Spleen (tissue), 11 donors: ENCODE measurements at regions not wholly inside any gene's neighbourhood (a gene's known extent, or its start where the extent isn't known, plus 50 kb on each side); places are given as distances from the start of the nearest gene placed in this dataset.
"Not testable (repeated sequence)": the region's sequence is repeated elsewhere in the genome, so short reads cannot be mapped to it uniquely, and the experiment has no call there.

Source experiments
- DNase-seq: peaks from one replicate; pipeline ENCODE4 v3.0.0-alpha.2; 2020
- H3K27ac ChIP-seq, 8 donors: fragments of 200-600 bp; sonication (generic) in 7 of 8; 1 replicate in 4 of 8; 2 replicates in 4 of 8; pipeline versions ENCODE4 v1.5.0 to v1.8.0; 2016 to 2021; ENCODE audit warnings: inconsistent platforms in 4 of 8, mild to moderate bottlenecking in 4 of 8, moderate library complexity in 1 of 8
- H3K27me3 ChIP-seq, 7 donors: fragments of 200-600 bp; sonication (generic) in 6 of 7; replicated peaks in 1 of 7; 1 replicate in 4 of 7; 2 replicates in 3 of 7; pipeline versions ENCODE4 v1.5.0 to v1.8.0; 2016 to 2021; ENCODE audit warnings: inconsistent platforms in 3 of 7, mild to moderate bottlenecking in 1 of 7
- H3K36me3 ChIP-seq, 6 donors: fragments of 200-600 bp; sonication (generic) in 5 of 6; 1 replicate in 4 of 6; 2 replicates in 2 of 6; pipeline versions ENCODE4 v1.5.0 to v1.8.0; 2016 to 2021; ENCODE audit warnings: inconsistent platforms in 2 of 6
- H3K4me1 ChIP-seq, 6 donors: fragments of 200-600 bp; sonication (generic) in 5 of 6; 1 replicate in 3 of 6; 2 replicates in 3 of 6; pipeline versions ENCODE4 v1.5.0 to v1.8.0; 2016 to 2021; ENCODE audit warnings: inconsistent platforms in 3 of 6
- H3K4me3 ChIP-seq, 8 donors: fragments of 200-600 bp; sonication (generic) in 7 of 8; 1 replicate in 4 of 8; 2 replicates in 4 of 8; pipeline versions ENCODE4 v1.5.0 to v1.8.0; 2016 to 2021; ENCODE audit warnings: inconsistent platforms in 4 of 8, mild to moderate bottlenecking in 4 of 8, moderate library complexity in 2 of 8
- H3K9me3 ChIP-seq, 8 donors: fragments of 200-600 bp; sonication (generic) in 7 of 8; 1 replicate in 4 of 8; 2 replicates in 4 of 8; pipeline versions ENCODE4 v1.5.0 to v1.8.0; 2016 to 2021; ENCODE audit warnings: inconsistent platforms in 4 of 8
- WGBS, 5 donors: extraction: QIAGEN DNeasy Blood & Tissue Kit in 3 of 5; methylation state at CpG; one replicate each; pipeline versions ENCODE4 v1.1.5 to v1.1.7; 2013 to 2018; 5-methylcytosine and 5-hydroxymethylcytosine counted together
- intact Hi-C: fragments of 100-400 bp; cut with DNase I; formaldehyde crosslinking; loops from one replicate; pipeline ENCODE4 v1.15.0; 2023; ENCODE audit warnings: low total_unique reads
- donor health status: healthy with polysubstance abuse.
- donor health status: DM: no; HTN: no; CAD: no; lungs with moderate emphysema.
- donor health status: DM: no; HTN: no; CAD: no.
- donor health status: Bipolar disorder and iron deficiency.
- donor health status: healthy.
- donor health status: DM: no; HTN: no; CAD: no.
- donor health status: DM: yes; HTN: yes; CAD: no.

GRCh38 chr9:67175167-67175566 lies 182.8 kb upstream of the SPATA31A3 start:
- H3K27ac ChIP-seq = not testable (repeated sequence)

GRCh38 chr9:67171721-67172120 lies 179.4 kb upstream of the SPATA31A3 start:
- H3K27me3 ChIP-seq, DNase-seq, H3K4me1 ChIP-seq, H3K4me3 ChIP-seq, H3K27ac ChIP-seq, H3K36me3 ChIP-seq, intact Hi-C loops, H3K9me3 ChIP-seq: not testable (repeated sequence)
- WGBS, 5 donors = 44 to 89% (median 69%) methylated on average over 1 of the region's 3 CpGs

More at GRCh38 chr9:67175167-67175566, 182.8 kb upstream of the SPATA31A3 start:
- H3K4me3 ChIP-seq, H3K9me3 ChIP-seq, H3K36me3 ChIP-seq, H3K4me1 ChIP-seq, H3K27me3 ChIP-seq, DNase-seq, intact Hi-C loops: not testable (repeated sequence)
- WGBS, 5 donors = 63% methylated on average over 1 of the region's 5 CpGs; no CpG with 5 or more reads in 4 of the 5 donors

- WGBS, 5 donors = 50 to 100% (median 84%) methylated on average over 2 of the region's 4 CpGs
- H3K27me3 ChIP-seq, H3K9me3 ChIP-seq, DNase-seq, H3K36me3 ChIP-seq, H3K27ac ChIP-seq, intact Hi-C loops, H3K4me3 ChIP-seq, H3K4me1 ChIP-seq: not testable (repeated sequence)
Observed at GRCh38 chr9:67168530-67169157, 176.3 kb upstream of the SPATA31A3 start.

DNA sequence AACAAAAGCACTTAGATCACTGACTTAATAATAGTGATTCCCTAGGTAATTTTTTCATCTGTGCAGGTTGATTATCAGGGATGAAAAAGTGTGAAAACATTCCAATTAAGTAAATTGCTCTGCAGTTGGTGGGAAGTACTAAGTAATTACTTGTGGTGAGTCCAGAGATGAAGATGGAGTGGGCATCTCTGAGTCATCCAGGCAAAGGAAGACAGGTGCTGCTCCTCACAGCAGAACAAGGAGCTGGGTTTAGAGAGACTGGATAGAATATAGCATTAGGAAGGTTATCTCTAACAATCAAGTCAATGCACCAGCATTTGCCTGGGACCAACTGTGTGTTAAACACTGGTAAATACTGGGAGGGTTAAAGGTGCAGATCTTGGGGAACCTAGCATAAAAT lies 174.0 kb upstream of the SPATA31A3 start:
- H3K9me3 ChIP-seq, H3K36me3 ChIP-seq, H3K27ac ChIP-seq, DNase-seq, intact Hi-C loops, H3K27me3 ChIP-seq, H3K4me1 ChIP-seq, H3K4me3 ChIP-seq: not testable (repeated sequence)

- DNase-seq, H3K27me3 ChIP-seq, H3K4me1 ChIP-seq, H3K4me3 ChIP-seq, intact Hi-C loops, H3K36me3 ChIP-seq, H3K9me3 ChIP-seq, H3K27ac ChIP-seq: not testable (repeated sequence)
- no CpG with 5 or more reads among the region's 1 CpG for WGBS, 5 donors
Observed at GRCh38 chr9:67162827-67163226, 170.5 kb upstream of the SPATA31A3 start.

DNA sequence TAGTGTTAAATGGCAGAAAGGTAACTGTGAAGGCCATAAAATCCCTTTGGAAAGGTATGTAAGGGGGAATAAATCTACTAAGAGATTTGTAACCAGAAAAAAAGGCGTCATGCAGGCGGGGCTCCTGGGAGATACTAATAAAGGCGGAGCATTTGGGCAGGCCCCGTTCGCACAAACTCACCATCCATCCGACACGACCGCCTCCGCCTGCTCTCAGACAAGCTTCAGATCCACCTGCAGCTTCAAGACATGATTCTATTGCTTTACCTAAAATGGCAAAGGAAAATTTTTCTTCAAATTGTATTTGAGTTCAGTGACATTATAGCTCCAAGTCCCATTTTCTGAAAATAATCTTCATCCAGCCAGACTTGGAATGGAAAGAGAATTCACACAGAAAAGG lies 162.9 kb upstream of the SPATA31A3 start:
- intact Hi-C loops, H3K36me3 ChIP-seq, H3K27me3 ChIP-seq, DNase-seq, H3K9me3 ChIP-seq, H3K4me1 ChIP-seq, H3K4me3 ChIP-seq, H3K27ac ChIP-seq: not testable (repeated sequence)
- WGBS, 5 donors = 88 to 95% (median 91%) methylated on average over 6 to 9 of the region's 9 CpGs

GRCh38 chr9:67153501-67153900 lies 161.2 kb upstream of the SPATA31A3 start:
- H3K36me3 ChIP-seq, DNase-seq, H3K4me1 ChIP-seq, H3K27me3 ChIP-seq, intact Hi-C loops, H3K4me3 ChIP-seq, H3K27ac ChIP-seq, H3K9me3 ChIP-seq: not testable (repeated sequence)
- no CpG with 5 or more reads among the region's 3 CpGs for WGBS, 5 donors

- H3K27ac ChIP-seq, intact Hi-C loops, H3K4me1 ChIP-seq, H3K4me3 ChIP-seq, H3K27me3 ChIP-seq, H3K9me3 ChIP-seq, H3K36me3 ChIP-seq, DNase-seq: not testable (repeated sequence)
- 84 to 99% (median 93%) methylated on average over 3 to 8 of the region's 11 CpGs for WGBS, 5 donors
Observed at GRCh38 chr9:67142392-67143107, 150.2 kb upstream of the SPATA31A3 start.

GRCh38 chr9:67136376-67136775 lies 144.0 kb upstream of the SPATA31A3 start:
- H3K36me3 ChIP-seq, H3K9me3 ChIP-seq, H3K4me1 ChIP-seq, intact Hi-C loops, DNase-seq, H3K4me3 ChIP-seq, H3K27ac ChIP-seq, H3K27me3 ChIP-seq: not testable (repeated sequence)
- WGBS, 5 donors = no CpG with 5 or more reads among the region's 2 CpGs

GRCh38 chr9:67133124-67133523 lies 140.8 kb upstream of the SPATA31A3 start:
- H3K27me3 ChIP-seq, DNase-seq, H3K4me3 ChIP-seq, H3K27ac ChIP-seq, H3K9me3 ChIP-seq, intact Hi-C loops, H3K4me1 ChIP-seq, H3K36me3 ChIP-seq: not testable (repeated sequence)
- WGBS, 5 donors = 82 to 96% (median 94%) methylated on average over 1 of the region's 2 CpGs

- DNase-seq, H3K9me3 ChIP-seq, intact Hi-C loops, H3K27me3 ChIP-seq, H3K4me3 ChIP-seq, H3K27ac ChIP-seq, H3K36me3 ChIP-seq, H3K4me1 ChIP-seq: not testable (repeated sequence)
- no CpG with 5 or more reads among the region's 6 CpGs for WGBS, 5 donors
Observed at GRCh38 chr9:67116761-67117160, 124.4 kb upstream of the SPATA31A3 start.
